Skeletal muscle satellite cell (primary cell): ENCODE measurements at regions not wholly inside any gene's neighbourhood (a gene's known extent, or its start where the extent isn't known, plus 50 kb on each side); places are given as distances from the start of the nearest gene placed in this dataset.

ENCODE experiments used
- H3K27me3 ChIP-seq: 2 replicates; pipeline ENCODE4 v1.7.0; 2013; ENCODE audit warnings: low read length; ENCODE audit not compliant: control insufficient read depth, insufficient read depth
- H3K36me3 ChIP-seq: 2 replicates; pipeline ENCODE4 v1.7.0; 2013; ENCODE audit warnings: mild to moderate bottlenecking, control low read depth, low read length; ENCODE audit not compliant: insufficient read depth
- H3K4me1 ChIP-seq: 2 replicates; pipeline ENCODE4 v1.7.0; 2013; ENCODE audit warnings: low read length; ENCODE audit not compliant: control insufficient read depth, insufficient read depth
- H3K4me2 ChIP-seq: 2 replicates; pipeline ENCODE4 v1.7.0; 2013; ENCODE audit warnings: mild to moderate bottlenecking, low read length
- H3K4me3 ChIP-seq: 2 replicates; pipeline ENCODE4 v1.7.0; 2013; ENCODE audit warnings: low read length
- H3K9ac ChIP-seq: 2 replicates; pipeline ENCODE4 v1.7.0; 2013; ENCODE audit warnings: mild to moderate bottlenecking, low read depth, low read length, moderate library complexity
- H3K9me3 ChIP-seq: replicated peaks from 2 replicates; pipeline ENCODE4 v1.7.0; 2013; ENCODE audit warnings: mild to moderate bottlenecking, control low read depth, low read length

- Histone ChIP-seq H3K9me3 (no peaks in the 10 kb centered on the region), H3K36me3 (no peaks in the 10 kb centered on the region), H3K27me3 (peaks cover 12% of the 10 kb centered on the region), H3K4me3 (no peak overlapping the region), H3K9ac (no peak overlapping the region), H3K4me2 (no peak overlapping the region), H3K4me1 (no peaks in the 10 kb centered on the region)
Observed at GRCh38 chr10:47053081-47053798, 142.0 kb downstream of the PTPN20 start.

GRCh38 chr10:47054974-47055373, 143.7 kb downstream of the PTPN20 start:
- H3K4me3 ChIP-seq = no peak overlapping the region
- no peaks in the 10 kb centered on the region for H3K36me3 ChIP-seq
- H3K4me1 ChIP-seq = no peaks in the 10 kb centered on the region
- peaks cover 28% of the 10 kb centered on the region for H3K27me3 ChIP-seq
- no peak overlapping the region for H3K4me2 ChIP-seq
- H3K9ac ChIP-seq = no peak overlapping the region
- H3K9me3 ChIP-seq = no peaks in the 10 kb centered on the region

GRCh38 chr10:47055386-47056246, 144.4 kb downstream of the PTPN20 start:
- peaks cover 29% of the 10 kb centered on the region for H3K27me3 ChIP-seq
- H3K36me3 ChIP-seq = no peaks in the 10 kb centered on the region
- no peak overlapping the region for H3K9ac ChIP-seq
- no peak overlapping the region for H3K4me2 ChIP-seq
- no peaks in the 10 kb centered on the region for H3K9me3 ChIP-seq
- H3K4me3 ChIP-seq = no peak overlapping the region
- H3K4me1 ChIP-seq = no peaks in the 10 kb centered on the region

- Histone ChIP-seq H3K36me3 (no peaks in the 10 kb centered on the region), H3K4me2 (no peak overlapping the region), H3K9me3 (no peaks in the 10 kb centered on the region), H3K9ac (no peak overlapping the region), H3K4me3 (no peak overlapping the region), H3K27me3 (peaks cover 29% of the 10 kb centered on the region), H3K4me1 (no peaks in the 10 kb centered on the region)
Observed at GRCh38 chr10:47056247-47056510, 145.0 kb downstream of the PTPN20 start.

GRCh38 chr10:47057471-47057870, 146.2 kb downstream of the PTPN20 start:
- Histone ChIP-seq H3K9ac (no peak overlapping the region), H3K27me3 (peaks cover 30% of the 10 kb centered on the region), H3K4me3 (no peak overlapping the region), H3K4me1 (no peaks in the 10 kb centered on the region), H3K36me3 (no peaks in the 10 kb centered on the region), H3K9me3 (no peaks in the 10 kb centered on the region), H3K4me2 (no peak overlapping the region)

GRCh38 chr10:47058032-47058702, 146.9 kb downstream of the PTPN20 start:
- Histone ChIP-seq H3K27me3 (peaks cover 30% of the 10 kb centered on the region), H3K9me3 (no peaks in the 10 kb centered on the region), H3K4me1 (no peaks in the 10 kb centered on the region), H3K36me3 (no peaks in the 10 kb centered on the region), H3K9ac (no peak overlapping the region), H3K4me3 (no peak overlapping the region), H3K4me2 (no peak overlapping the region)

GRCh38 chr10:47058961-47059391, 147.7 kb downstream of the PTPN20 start:
- Histone ChIP-seq H3K4me1 (no peaks in the 10 kb centered on the region), H3K36me3 (no peaks in the 10 kb centered on the region), H3K4me2 (no peak overlapping the region), H3K9me3 (no peaks in the 10 kb centered on the region), H3K4me3 (no peak overlapping the region), H3K27me3 (peaks cover 30% of the 10 kb centered on the region), H3K9ac (no peak overlapping the region)

GRCh38 chr10:47059606-47060311, 148.5 kb downstream of the PTPN20 start:
- Histone ChIP-seq H3K27me3 (peaks cover 30% of the 10 kb centered on the region), H3K4me2 (no peak overlapping the region), H3K36me3 (no peaks in the 10 kb centered on the region), H3K4me1 (no peaks in the 10 kb centered on the region), H3K9ac (no peak overlapping the region), H3K4me3 (no peak overlapping the region), H3K9me3 (no peaks in the 10 kb centered on the region)

- Histone ChIP-seq H3K9ac (no peak overlapping the region), H3K4me3 (no peak overlapping the region), H3K4me1 (no peaks in the 10 kb centered on the region), H3K9me3 (no peaks in the 10 kb centered on the region), H3K27me3 (peaks cover 30% of the 10 kb centered on the region), H3K36me3 (no peaks in the 10 kb centered on the region), H3K4me2 (no peak overlapping the region)
Observed at GRCh38 chr10:47060356-47060755, 149.1 kb downstream of the PTPN20 start.

GRCh38 chr10:47060993-47061500, 149.8 kb downstream of the PTPN20 start:
- H3K36me3 ChIP-seq = no peaks in the 10 kb centered on the region
- no peaks in the 10 kb centered on the region for H3K9me3 ChIP-seq
- H3K4me1 ChIP-seq = no peaks in the 10 kb centered on the region
- H3K4me3 ChIP-seq = no peak overlapping the region
- H3K4me2 ChIP-seq = no peak overlapping the region
- peaks cover 29% of the 10 kb centered on the region for H3K27me3 ChIP-seq
- H3K9ac ChIP-seq = no peak overlapping the region

GRCh38 chr10:47061776-47062175, 150.5 kb downstream of the PTPN20 start:
- Histone ChIP-seq H3K36me3 (no peaks in the 10 kb centered on the region), H3K9ac (no peak overlapping the region), H3K4me3 (no peak overlapping the region), H3K4me2 (no peak overlapping the region), H3K4me1 (no peaks in the 10 kb centered on the region), H3K27me3 (peaks cover 25% of the 10 kb centered on the region), H3K9me3 (no peaks in the 10 kb centered on the region)
